ENCODE measurements at regions not wholly inside any gene's neighbourhood (a gene's known extent, or its start where the extent isn't known, plus 50 kb on each side); places are given as distances from the start of the nearest gene placed in this dataset.
"Not testable (repeated sequence)": the region's sequence is repeated elsewhere in the genome, so short reads cannot be mapped to it uniquely, and the experiment has no call there.

DNA sequence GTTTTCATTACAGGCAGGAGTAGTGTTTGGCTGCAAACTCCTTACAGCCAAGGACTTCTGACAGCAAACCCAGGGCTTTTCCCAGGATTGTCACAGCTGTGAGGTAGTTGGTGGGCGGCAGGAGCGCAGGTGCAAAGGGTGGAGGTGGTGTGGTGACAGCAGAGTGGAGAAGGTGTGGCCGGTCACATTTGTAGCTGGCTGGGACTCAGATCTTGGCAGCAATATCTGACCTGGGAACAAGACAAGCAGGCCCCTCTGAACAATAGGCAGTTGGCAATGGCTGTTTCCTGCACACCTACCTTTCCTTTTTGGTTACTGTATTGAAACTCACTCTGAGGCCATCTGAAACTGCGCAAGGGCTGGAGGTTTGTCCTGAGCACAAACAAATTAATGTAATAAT lies 327.3 kb downstream of the COG6 start:
- DNase-seq = no peak

DNA sequence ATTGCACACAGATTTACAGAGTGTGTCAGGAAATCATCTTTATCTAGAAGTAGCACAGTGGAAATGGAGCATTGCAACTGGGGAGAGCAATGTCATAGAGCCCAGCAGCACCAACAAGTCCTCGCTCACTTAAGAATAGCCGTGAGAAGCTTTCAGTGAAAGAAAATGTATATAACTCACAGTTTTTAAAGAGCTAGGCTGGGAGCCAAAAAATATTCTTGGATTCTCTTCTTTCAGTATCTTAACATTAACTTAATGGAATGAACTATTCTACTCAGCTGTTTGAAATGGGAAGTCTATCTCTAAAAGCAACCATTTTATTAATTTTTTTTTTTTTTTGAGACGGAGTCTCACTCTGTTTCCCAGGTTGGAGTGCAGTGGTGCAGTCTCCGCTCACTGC lies 329.6 kb downstream of the COG6 start:
- DNase-seq = no peak

DNA sequence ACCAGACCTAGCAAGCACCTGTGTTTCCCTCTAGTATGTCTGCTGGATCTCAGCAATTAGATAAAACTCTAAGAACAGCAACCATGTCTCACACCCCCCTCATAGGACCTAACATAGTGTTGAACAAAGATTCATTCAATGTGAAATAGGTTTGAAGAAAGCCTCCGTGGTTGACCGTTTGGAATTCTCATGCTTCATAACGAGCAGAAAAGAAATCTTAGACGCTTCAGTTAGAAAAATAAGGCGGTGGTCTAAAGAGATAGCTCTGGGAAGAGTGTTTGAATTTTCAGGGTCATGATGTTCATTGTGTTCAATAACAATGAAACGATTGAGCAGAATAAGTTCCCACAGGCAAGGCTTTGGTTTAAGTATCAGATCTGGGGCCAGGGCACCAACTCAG lies 332.9 kb downstream of the COG6 start:
- no peak for DNase-seq

DNA sequence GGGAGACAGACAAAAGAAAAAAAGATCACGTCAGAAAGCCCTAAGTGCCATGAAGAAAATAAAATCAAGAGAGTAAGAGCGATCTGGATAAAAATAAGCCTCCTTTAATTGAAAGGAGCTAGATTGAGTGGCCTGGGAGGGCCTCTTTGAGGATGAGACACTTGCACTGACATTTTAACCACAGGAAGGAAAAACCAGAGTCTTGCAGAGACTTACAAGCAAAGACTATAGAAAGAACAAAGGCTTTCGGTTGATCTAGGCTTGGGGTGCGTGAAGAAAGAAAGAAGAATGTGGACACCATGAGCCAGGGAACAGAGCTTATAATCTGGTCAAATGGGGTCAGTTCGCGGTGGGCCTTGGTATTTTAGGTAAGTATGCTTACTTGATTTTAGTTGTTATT lies 342.7 kb downstream of the COG6 start:
- no peak for DNase-seq

DNA sequence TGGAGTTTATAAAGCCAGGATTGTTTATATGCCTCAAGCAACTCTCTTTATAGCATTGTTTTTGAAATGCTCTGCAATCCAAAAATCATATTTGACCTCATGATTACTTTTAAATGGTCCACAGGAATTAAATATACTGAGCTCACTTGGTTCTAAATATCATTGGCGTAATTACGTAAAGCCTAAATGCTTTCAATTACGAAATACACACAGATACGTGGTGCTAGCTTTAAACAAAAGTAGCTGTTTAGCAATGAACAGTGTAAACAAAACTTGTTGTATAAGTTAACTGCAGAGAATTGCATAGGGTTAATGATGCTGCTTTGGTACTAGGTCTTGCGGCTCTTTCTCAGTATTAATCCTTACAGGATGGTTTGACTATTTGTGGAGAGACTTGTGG lies 346.6 kb downstream of the COG6 start:
- no peak for DNase-seq

GRCh38 chr13:40013554-40013953 lies 358.1 kb downstream of the COG6 start:
- no peak for DNase-seq

GRCh38 chr13:40016953-40017660 lies 361.6 kb downstream of the COG6 start:
- no peak for DNase-seq

DNA sequence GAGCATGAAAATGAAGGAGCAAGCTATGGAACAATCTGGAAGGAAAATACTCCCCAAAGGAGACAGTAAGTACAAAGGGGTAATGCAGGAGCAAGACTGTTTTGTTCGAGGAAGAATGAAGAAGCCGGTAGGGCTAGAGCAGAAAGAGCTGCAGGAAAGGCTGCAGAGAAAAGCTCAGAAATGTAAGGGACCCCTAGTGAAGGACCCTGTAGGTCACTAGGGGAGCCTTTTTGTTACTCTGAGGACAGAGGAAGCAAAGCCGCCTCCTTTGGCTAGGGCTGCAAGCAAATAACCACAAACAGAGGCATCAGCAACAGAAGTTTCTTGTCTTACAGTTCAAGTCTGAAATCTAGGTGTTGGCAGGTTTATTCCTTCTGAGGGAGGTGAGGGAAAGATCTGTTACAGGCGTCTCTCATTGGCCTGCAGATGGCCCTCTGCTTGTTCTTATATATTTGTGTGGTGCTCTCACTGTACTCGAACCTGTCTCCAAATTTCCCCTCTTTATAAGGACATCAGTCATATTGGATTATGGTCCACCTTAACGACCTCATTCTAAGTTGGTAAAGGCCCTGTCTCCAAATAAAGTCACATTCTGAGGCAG lies 362.3 kb downstream of the COG6 start:
- DNase-seq = no peak

GRCh38 chr13:40023595-40024203 lies 368.2 kb downstream of the COG6 start:
- DNase-seq = no peak

- DNase-seq = no peak
These were observed 368.9 kb downstream of the COG6 start for GRCh38 chr13:40024204-40024966.

DNA sequence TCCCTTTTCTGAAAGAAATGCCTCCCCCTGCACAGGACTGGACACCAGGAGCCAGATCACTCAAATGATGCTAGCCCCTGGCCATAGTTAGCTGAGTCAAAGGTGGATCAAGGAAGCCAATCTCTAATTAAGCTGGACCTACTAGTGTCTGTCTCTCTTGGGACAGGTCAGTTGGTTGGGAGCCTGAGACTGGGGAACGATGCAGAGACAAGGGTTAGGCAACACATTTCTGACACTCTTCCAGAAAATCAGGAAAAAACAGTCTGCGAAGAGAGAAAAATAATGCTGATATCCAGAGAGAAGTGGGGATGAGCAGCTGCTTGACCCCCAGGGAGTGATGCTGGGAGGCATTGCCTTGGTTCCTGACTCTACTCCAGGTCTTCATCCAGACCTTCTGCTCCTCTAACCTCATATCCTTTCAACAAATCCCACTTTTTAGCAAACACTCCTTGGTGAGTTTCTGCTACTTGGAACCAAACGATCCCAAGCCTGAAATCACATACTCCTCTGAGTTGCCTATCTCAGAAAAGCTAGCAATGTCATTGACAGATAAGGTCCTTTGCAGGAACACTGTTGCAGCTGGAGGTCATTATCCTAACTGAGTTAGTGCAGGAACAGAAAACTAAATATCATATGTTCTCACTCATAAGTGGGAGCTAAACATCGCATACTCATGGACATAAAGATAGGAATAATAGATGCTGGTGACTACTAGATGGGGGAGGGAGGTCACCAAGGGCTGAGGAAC lies 369.7 kb downstream of the COG6 start:
- DNase-seq = no peak

- no peak for DNase-seq
These were observed 370.7 kb downstream of the COG6 start for GRCh38 chr13:40026174-40026585.

GRCh38 chr13:40026741-40027140 lies 371.3 kb downstream of the COG6 start:
- DNase-seq = no peak

GRCh38 chr13:40028446-40028845 lies 373.0 kb downstream of the COG6 start:
- no peak for DNase-seq

GRCh38 chr13:40031031-40031430 lies 375.6 kb downstream of the COG6 start:
- DNase-seq = no peak

- no peak for DNase-seq
These were observed 383.6 kb downstream of the COG6 start for GRCh38 chr13:40039061-40039460.

- DNase-seq = no peak
These were observed 387.5 kb downstream of the COG6 start for GRCh38 chr13:40042991-40043390.

DNA sequence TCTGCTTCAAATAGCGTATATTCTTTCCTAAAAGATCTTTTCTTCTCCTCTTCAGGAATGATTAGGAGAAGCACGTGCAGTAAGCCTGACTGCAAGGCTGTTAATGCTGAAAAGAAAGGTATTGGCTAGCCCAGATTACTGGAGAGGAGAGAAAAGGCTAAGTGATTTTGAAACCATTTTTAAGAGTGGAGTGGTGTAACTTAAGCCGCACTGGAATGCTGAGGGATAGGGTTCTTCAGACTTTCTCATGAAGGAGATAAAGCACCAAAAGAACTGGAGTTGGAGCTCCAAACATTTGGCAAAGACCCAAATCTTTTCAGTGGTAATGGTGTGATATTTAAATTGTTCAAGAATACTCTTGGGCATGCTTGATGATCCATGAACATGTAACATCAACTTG lies 388.3 kb downstream of the COG6 start:
- no peak for DNase-seq

GRCh38 chr13:40047322-40047771 lies 391.9 kb downstream of the COG6 start:
- DNase-seq = no peak

DNA sequence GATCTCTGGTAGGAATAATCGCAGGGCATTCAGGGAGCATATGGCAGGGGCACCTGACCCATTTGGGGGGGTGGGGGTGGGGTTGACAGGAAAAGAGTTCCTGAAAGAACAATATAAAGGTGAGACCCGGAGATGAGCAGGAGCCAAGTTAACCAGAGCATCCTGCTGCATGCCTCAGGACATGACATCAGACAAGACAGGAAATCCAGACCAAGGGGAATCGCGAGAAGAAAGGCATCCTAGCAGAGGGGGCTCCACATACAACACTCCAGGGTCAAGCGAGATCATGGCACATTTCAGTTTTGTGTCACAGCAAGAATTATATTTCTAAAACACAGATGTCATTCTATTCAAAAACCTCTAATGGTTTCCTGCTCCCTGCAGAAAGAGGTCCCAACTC lies 393.1 kb downstream of the COG6 start:
- no peak for DNase-seq

DNA sequence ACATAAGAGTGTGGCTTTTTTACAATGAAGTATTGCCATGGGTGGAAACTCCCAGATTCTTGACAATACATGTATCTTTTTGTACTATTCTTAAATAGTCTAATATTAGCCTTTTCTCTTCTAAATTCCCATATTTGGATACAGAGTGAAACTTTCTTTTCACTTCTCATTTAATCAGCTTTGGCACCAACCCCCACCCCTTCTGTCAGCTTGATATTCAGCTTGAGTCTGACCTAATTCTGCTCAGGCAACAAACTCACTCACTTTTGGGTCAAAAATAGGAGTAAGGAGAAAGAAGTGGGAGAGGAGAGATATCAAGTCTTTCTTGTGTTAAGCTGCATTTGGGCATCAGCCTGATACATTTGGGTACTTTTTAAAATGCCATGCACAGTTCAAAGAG lies 397.5 kb downstream of the COG6 start:
- no peak for DNase-seq

GRCh38 chr13:40053401-40053800 lies 397.9 kb downstream of the COG6 start:
- no peak for DNase-seq

- not testable (repeated sequence) for DNase-seq
These were observed 399.0 kb downstream of the COG6 start for GRCh38 chr13:40054422-40054821.

All from hematopoietic multipotent progenitor cell treated with erythropoietin and hydrocortisone succinate and interleukin-3 and kit ligand, for 6 days (in vitro differentiated cells).